GM19395 (cell line): ENCODE measurements at regions not wholly inside any gene's neighbourhood (a gene's known extent, or its start where the extent isn't known, plus 50 kb on each side); places are given as distances from the start of the nearest gene placed in this dataset.
"Not testable (repeated sequence)": the region's sequence is repeated elsewhere in the genome, so short reads cannot be mapped to it uniquely, and the experiment has no call there.

Experiments used
- ATAC-seq: cut with Tn5 transposase; IDR thresholded peaks from one replicate; pipeline ENCODE4 v1.9.1; 2021; ENCODE audit warnings: mild to moderate bottlenecking, moderate library complexity; ENCODE audit not compliant: unreplicated experiment

- no peak for ATAC-seq
Measured at GRCh38 chr10:55929291-55929690, 431.8 kb downstream of the ZWINT start.

DNA sequence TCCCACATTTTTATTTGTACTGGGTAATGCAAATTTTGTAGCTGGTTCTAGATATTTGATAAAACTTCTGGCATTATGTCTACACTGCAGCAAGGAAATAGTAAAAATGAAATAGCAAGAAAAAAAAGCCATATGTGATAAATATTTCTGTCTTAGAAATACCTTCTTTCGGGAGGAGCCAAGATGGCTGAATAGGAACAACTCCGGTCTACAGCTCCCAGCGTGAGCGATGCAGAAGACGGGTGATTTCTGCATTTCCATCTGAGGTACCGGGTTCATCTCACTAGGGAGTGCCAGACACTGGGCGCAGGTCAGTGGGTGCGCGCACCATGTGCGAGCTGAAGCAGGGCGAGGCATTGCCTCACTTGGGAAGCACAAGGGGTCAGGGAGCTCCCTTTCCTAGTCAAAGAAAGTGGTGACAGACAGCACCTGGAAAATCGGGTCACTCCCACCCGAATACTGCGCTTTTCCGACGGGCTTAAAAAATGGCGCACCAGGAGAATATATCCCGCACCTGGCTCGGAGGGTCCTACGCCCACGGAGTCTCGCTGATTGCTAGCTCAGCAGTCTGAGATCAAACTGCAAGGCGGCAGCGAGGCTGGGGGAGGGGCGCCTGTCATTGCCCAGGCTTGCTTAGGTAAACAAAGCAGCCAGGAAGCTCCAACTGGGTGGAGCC, 461.4 kb downstream of the ZWINT start:
- ATAC-seq = not testable (repeated sequence)

DNA sequence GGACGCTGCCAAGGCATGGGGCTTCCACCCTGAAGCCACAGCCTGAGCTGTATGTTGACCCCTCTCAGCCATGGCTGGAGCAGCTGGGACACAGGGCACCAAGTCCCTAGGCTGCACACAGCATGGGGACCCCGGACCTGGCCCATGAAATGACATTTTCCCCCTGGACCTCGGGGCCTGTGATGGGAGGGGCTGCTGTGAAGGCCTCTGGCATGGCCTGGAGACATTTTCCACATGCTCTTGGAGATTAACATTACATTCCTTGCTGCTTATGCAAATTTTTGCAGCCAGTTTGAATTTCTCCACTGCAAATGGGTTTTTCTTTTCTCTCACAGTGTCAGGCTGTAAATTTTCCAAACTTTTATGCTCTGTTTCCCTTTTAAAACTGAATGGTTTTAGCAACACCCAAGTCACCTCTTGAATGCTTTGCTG, 463.6 kb downstream of the ZWINT start:
- no peak for ATAC-seq

DNA sequence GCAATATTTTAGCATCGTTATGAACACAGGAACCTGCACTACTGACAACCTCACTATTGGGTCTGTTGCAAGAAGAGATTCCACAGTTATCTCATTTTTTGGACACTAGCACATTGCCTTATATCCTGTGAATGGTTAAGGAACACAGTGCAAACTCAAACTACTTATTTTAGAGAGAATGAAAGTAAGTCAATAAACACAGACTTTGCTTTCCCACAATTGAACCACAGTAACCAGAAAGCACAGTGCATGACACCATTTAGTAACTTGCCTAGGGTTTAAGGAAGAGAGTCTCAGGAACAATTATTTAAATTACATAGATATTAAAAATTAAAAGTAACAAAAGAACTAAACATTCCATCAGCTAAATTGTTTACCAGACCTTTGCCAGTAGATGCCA, 468.8 kb downstream of the ZWINT start:
- ATAC-seq = no peak

DNA sequence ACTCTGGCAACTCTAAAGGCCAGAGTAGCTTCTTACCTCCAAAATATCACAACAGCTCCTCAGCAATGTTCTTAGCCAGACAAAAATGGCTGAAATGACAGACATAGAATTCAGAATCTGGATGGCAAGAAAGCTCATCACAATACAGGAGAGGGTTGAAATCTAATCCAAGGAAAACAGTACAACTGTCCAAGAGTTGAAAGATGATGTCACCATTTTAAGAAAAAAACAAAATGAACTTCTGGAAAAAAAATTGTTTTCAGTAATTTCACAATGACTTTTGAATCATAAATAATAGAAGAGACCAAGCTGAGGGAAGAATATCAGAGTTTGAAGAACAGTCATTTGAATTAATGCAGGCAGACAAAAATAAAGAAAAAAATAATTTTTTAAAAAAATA, 479.5 kb downstream of the ZWINT start:
- no peak for ATAC-seq

DNA sequence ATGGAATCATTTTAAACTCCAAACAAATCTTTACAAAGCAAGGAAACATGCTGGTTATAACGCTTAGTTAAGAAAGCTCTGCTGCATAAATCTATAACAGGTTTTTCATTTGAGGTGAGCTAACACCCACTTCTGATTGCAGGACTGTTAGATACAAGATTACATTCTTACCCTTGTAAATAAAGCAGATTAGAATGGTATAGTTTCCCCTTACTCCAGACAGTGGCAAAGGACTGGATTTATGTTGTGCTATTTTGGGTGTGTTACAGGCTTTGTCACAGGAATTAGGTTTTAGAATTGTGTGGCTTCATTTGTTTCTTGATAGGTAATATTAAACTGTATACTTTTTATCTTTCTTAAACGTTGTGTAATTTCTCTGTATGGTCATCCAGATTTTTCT, 487.6 kb downstream of the ZWINT start:
- ATAC-seq = no peak

GRCh38 chr10:55870186-55870585, 490.9 kb downstream of the ZWINT start:
- no peak for ATAC-seq

- ATAC-seq = no peak
Measured at GRCh38 chr10:55867848-55868247, 493.2 kb downstream of the ZWINT start.

- no peak for ATAC-seq
Measured at GRCh38 chr10:55858730-55859129, 502.3 kb downstream of the ZWINT start.

GRCh38 chr10:55852900-55853299, 508.2 kb downstream of the ZWINT start:
- no peak for ATAC-seq

DNA sequence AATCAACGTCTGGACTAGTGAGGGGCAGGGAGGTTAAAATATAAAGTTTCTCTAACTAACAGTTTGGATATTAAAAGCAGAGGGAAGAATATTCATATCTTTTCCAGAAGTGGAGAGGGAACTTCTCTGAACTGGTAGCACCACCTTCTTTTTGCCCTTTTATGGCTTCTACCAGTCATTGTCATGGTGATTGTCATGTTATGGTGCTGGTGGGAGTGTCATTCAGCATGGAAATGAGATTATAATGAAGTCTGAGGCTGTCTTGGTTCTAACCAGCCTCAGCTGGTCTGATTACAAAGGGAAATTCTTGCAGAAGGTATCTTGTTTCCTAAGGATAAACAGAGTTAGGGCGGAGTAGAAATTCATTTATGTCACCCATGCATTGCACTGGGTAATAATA, 523.8 kb downstream of the ZWINT start:
- no peak for ATAC-seq

DNA sequence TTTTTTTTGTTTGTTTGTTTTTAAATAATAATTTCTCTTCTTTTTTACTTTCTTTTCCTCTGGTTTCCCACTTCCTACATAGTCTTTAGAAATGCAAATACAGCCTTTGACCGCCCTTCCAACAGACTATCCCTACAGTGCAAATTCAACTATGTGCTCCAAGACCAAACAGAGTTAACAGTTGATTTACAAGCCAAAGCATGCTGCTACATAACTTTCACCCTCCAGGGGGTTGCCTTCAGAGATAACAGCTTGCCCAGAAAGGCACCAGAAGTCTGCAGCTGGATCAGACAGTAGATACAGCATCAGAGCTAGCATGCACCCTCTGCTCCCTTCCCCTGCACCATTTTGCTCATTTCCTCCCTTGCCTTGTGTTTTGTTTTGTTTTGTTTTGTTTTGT, 539.0 kb downstream of the ZWINT start:
- no peak for ATAC-seq

GRCh38 chr10:55820478-55820877, 540.6 kb downstream of the ZWINT start:
- ATAC-seq = no peak

DNA sequence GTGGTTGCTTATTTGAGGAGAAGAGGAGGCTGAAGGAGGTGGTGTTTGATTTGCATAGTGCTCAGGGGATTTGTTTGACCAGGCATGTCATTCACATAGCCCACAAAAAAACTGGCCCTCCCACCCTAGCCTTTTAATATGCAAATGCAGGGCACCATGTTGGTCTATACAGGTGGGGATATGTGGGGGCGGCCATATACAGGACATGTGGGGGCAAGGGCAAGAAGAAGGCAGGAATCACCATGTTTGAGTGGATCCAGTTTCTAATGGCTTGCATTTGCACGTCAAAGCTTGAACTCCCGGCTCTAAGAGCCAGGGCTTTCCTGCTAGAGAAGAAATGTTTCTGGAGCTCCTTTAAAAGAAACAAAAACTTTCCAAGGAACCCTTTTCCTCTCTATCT, 541.0 kb downstream of the ZWINT start:
- no peak for ATAC-seq

DNA sequence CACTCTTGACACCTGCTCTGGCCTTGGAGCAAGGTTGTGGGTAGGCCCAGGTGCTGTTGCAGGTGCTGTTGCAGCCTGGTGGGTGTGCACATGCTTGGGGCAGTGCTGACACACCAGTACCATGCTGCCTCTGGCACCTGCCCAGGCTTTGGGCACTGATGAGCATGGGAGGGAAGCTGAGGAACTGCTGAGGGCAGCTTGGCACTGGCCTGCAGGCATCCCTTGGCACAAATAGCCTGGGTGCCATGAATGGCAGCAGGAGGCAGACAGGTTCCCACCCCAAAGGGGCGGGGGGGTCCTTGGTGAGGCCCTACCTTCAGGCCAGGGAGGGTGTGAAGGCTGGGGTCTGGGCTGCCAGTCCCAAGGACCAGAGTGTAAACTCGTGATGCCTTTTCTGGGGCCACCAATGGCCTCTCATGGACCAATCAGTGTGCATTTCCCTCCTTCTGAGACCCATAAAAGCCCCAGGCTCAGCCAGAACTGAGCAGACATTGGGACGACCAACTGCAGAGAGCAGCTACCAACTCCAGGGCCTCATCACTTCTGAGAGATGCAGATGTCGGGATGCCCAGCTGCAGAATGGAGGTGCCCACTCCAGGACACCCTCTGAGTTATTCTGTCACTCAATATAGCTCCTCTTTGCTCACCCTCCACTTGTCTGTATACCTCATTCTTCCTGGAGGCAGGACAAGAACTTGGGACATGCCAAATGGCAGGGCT, 547.4 kb downstream of the ZWINT start:
- no peak for ATAC-seq

DNA sequence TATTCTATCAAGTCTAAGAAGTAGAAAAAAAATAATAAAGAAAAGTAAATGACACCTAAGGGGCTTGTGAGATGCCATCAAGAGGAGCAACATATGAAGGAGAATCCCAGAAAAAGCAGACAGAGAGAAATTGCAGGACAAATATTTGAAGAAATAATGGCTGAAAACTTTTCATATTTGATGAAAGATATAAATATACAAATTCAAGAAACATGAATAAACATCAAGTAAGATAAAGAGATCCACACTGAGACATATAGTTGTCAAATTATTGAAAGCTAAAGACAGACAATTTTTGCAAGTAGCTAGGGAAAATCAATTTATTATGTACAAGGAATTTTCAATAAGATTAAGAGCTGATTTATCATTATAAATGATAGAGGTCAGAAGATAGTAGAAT, 558.0 kb downstream of the ZWINT start:
- ATAC-seq = no peak

- no peak for ATAC-seq
Measured at GRCh38 chr10:55801353-55801661, 559.8 kb downstream of the ZWINT start.

- no peak for ATAC-seq
Measured at GRCh38 chr10:55800602-55801352, 560.3 kb downstream of the ZWINT start.

- no peak for ATAC-seq
Measured at GRCh38 chr10:55793024-55793423, 568.0 kb downstream of the ZWINT start.

DNA sequence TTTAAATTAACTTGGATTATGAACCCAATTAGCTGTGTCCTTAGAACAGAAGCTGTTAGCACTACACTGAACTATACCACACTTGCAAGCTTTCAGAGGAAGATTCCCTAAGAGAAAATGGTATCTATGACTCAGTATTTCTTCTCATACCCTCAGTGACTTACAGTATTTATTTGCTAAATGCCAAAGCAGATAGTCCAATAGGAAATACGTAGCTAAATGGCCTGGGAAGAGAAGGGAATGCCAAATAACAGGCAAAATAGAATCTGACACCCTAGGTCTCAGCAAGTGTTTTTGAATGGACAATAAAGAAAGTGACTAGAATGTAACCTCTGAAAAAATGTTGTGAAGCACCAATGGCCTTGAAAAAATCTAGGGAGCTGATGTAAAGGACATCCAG, 570.8 kb downstream of the ZWINT start:
- not testable (repeated sequence) for ATAC-seq

DNA sequence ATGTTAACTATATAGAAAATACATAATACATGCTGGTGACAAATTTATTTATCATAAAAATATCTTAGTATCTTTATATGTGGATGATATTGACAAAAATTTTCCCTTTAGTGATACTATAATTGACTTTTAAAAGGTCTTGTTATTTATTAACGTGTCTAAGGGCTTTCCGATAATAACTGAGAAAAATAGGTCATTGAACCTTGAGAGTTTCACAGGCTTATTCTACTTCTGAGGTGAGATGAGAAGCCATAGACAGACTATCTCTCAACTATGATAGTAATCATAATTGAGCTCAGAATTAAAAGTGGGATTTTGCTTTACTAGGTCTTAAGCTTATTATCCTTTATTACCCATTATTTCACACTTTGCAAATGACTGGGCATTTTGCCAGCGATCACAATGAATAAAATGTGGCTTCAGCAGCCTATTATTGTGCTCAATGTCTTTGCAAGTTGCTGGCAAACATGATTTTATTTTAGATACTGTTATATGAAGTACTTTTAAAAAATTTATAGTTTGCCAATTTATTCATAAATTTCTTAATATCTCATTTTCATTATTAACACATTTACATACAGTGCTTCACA, 574.5 kb downstream of the ZWINT start:
- ATAC-seq = no peak

DNA sequence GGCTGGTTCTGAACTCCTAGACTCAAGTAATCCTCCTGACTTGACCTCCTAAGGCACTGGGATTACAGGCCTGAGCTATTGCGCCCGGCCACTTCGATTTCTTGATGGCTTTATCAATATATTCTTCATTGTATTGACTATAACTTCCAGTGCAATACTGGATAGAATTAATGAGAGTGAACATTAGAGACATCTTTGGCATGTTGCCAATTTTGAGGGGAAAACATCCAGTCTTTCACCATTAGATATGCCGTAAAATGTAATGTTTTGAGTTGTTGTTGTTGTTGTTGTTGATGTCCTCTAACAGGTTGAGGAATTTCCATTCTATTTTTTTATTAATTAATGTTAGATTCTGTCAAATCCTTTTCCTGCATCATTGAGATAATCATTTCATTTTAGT, 578.9 kb downstream of the ZWINT start:
- ATAC-seq = no peak
